HG03460 (cell line): ENCODE measurements at regions not wholly inside any gene's neighbourhood (a gene's known extent, or its start where the extent isn't known, plus 50 kb on each side); places are given as distances from the start of the nearest gene placed in this dataset.

Source experiments
- ATAC-seq: cut with Tn5 transposase; IDR thresholded peaks from one replicate; pipeline ENCODE4 v1.9.1; 2021; ENCODE audit not compliant: unreplicated experiment

GRCh38 chrX:39318506-39319343, 517.5 kb downstream of the MID1IP1 start:
- no peak for ATAC-seq

- no peak for ATAC-seq
Measured at GRCh38 chrX:39320165-39320564, 518.9 kb downstream of the MID1IP1 start.

GRCh38 chrX:39322496-39322895, 521.2 kb downstream of the MID1IP1 start:
- no peak for ATAC-seq

GRCh38 chrX:39324233-39324930, 523.1 kb downstream of the MID1IP1 start:
- ATAC-seq, result no peak

- no peak for ATAC-seq
Measured at GRCh38 chrX:39327255-39327654, 526.0 kb downstream of the MID1IP1 start.

GRCh38 chrX:39327705-39328104, 526.4 kb downstream of the MID1IP1 start:
- ATAC-seq, result no peak

- ATAC-seq, result no peak
Measured at GRCh38 chrX:39328661-39329060, 527.4 kb downstream of the MID1IP1 start.

- ATAC-seq, result peak; percentile 80
Measured at GRCh38 chrX:39331082-39331704, 529.9 kb downstream of the MID1IP1 start.

- no peak for ATAC-seq
Measured at GRCh38 chrX:39333451-39333850, 532.2 kb downstream of the MID1IP1 start.

GRCh38 chrX:39335513-39336235, 534.4 kb downstream of the MID1IP1 start:
- no peak for ATAC-seq

- peak; percentile 85 for ATAC-seq
Measured at GRCh38 chrX:39336671-39337311, 535.5 kb downstream of the MID1IP1 start.

- ATAC-seq, result no peak
Measured at GRCh38 chrX:39337451-39337850, 536.2 kb downstream of the MID1IP1 start.

GRCh38 chrX:39338583-39338982, 537.3 kb downstream of the MID1IP1 start:
- no peak for ATAC-seq

- ATAC-seq, result no peak
Measured at GRCh38 chrX:39356119-39356807, 555.0 kb downstream of the MID1IP1 start.

GRCh38 chrX:39360101-39360500, 558.8 kb downstream of the MID1IP1 start:
- no peak for ATAC-seq

- ATAC-seq, result no peak
Measured at GRCh38 chrX:39361736-39362135, 560.5 kb downstream of the MID1IP1 start.

- no peak for ATAC-seq
Measured at GRCh38 chrX:39367416-39367815, 566.2 kb downstream of the MID1IP1 start.

- no peak for ATAC-seq
Measured at GRCh38 chrX:39372115-39372514, 570.9 kb downstream of the MID1IP1 start.

GRCh38 chrX:39377157-39377556, 575.9 kb downstream of the MID1IP1 start:
- ATAC-seq, result no peak

- no peak for ATAC-seq
Measured at GRCh38 chrX:39377773-39378172, 576.5 kb downstream of the MID1IP1 start.
